GM06990 (cell line): ENCODE measurements at regions not wholly inside any gene's neighbourhood (a gene's known extent, or its start where the extent isn't known, plus 50 kb on each side); places are given as distances from the start of the nearest gene placed in this dataset.

ENCODE experiments used
- DNase-seq: peaks from one replicate; pipeline ENCODE4 v3.0.0-alpha.2; 2011; ENCODE audit not compliant: insufficient read length; ENCODE audit errors: extremely low read depth
- H3K27me3 ChIP-seq: replicated peaks from 2 replicates; pipeline ENCODE4 v1.6.0; 2011; ENCODE audit warnings: low read length; ENCODE audit not compliant: control insufficient read depth, insufficient read depth
- H3K36me3 ChIP-seq: 2 replicates; pipeline ENCODE4 v1.5.1; 2011; ENCODE audit warnings: low read length; ENCODE audit not compliant: control insufficient read depth, insufficient read depth
- H3K4me3 ChIP-seq: replicated peaks from 2 replicates; pipeline ENCODE4 v1.5.1; 2011; ENCODE audit warnings: low read depth, mild to moderate bottlenecking, control low read depth, low read length
- CTCF ChIP-seq: IDR thresholded peaks from 2 replicates; pipeline ENCODE4 v1.5.1; 2011; ENCODE audit warnings: low read length, control low read depth, mild to moderate bottlenecking, inconsistent platforms; ENCODE audit not compliant: insufficient read depth, poor library complexity, severe bottlenecking

DNA sequence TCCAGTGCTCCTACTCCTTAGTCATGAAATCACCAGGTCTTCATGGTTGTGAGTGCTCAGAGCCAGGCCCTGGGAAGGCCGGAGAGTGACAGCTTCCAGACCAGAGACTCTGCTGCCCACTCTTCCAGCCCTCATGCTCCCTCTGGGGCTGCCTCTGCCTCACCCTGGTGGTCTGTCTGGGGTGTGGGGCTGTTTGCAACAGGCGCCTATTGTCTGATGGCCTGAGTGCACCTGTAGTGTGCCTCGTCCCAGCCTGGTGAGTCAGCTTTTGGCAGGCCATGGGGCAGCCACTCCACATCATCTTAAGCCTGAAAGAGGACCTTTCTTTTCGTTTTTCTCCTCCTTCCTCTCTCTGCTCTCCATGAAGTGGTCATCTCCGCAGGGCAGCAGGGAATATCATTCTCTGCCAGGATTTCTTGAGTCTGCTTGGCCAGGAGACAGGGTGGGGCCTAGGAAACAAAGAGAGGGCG, 173.8 kb downstream of the VEGFA start:
- Histone ChIP-seq H3K27me3 (no peaks in the 10 kb centered on the region), H3K4me3 (no peak overlapping the region), H3K36me3 (no peaks in the 10 kb centered on the region)
- no peak for DNase-seq
- no peak for TF ChIP-seq CTCF

- Histone ChIP-seq H3K36me3 (no peaks in the 10 kb centered on the region), H3K4me3 (no peak overlapping the region), H3K27me3 (no peaks in the 10 kb centered on the region; the same call in 1 of the 2 replicates)
- no peak for DNase-seq
- TF ChIP-seq CTCF, result no peak
Observed at GRCh38 chr6:43943099-43943766, 173.2 kb downstream of the VEGFA start.

GRCh38 chr6:43942616-43943015, 172.6 kb downstream of the VEGFA start:
- Histone ChIP-seq H3K36me3 (no peaks in the 10 kb centered on the region), H3K4me3 (no peak overlapping the region), H3K27me3 (no peaks in the 10 kb centered on the region; the same call in none of the 2 replicates)
- TF ChIP-seq CTCF, result no peak
- no peak for DNase-seq

DNA sequence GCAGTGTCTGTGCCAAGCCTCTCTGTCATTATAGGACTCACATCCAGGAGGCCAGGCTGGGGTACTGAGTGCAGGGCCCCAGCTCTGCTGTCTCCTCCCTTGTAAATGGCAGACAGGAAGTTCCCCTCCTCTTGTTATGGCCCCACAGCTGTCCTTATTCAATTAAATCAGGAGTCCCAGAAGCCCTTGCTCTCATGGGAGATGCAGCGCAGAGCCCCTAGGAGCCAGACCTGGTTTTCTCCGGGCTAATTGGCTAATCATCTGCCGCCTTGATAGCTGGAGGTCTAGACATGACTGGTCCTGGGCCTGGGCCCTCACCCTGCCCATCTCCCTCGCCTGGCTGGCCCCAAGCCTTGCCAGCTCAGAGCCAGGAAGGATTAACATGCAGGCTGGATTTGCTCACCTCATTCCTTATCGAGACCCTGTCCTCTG, 172.0 kb downstream of the VEGFA start:
- Histone ChIP-seq H3K4me3 (no peak overlapping the region), H3K36me3 (no peaks in the 10 kb centered on the region), H3K27me3 (no peaks in the 10 kb centered on the region; the same call in none of the 2 replicates)
- no peak for TF ChIP-seq CTCF
- DNase-seq, result no peak

DNA sequence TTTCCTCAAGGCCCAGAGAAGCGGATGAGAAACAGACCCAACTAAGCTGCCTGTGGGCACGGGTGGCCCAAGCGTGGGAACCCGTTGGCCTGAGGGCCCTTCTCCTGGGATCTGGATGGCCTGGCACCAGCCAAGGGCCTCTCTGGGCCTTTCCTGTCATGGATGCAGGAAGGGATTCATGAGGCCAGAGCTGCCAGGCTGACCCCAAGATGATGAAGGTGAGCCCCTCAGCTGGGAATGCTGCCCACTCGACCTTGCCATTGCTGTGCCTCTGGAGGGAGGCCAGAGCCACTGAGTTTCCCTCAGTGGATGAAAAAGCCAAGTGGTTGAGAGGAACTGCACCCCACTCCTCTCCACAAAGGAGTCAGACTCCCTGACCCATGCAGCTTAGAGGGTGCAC, 171.2 kb downstream of the VEGFA start:
- H3K27me3 ChIP-seq, result no peaks in the 10 kb centered on the region; the same call in none of the 2 replicates
- no peak overlapping the region for H3K4me3 ChIP-seq
- no peak for DNase-seq
- TF ChIP-seq CTCF, result no peak
- H3K36me3 ChIP-seq, result no peaks in the 10 kb centered on the region
